Neutrophil (primary cell): ENCODE measurements at regions not wholly inside any gene's neighbourhood (a gene's known extent, or its start where the extent isn't known, plus 50 kb on each side); places are given as distances from the start of the nearest gene placed in this dataset.

ENCODE experiments used
- H3K27ac ChIP-seq: fragments of 200-600 bp; sonication (generic); 2 replicates; pipeline ENCODE4 v1.5.1; 2016; ENCODE audit warnings: mild to moderate bottlenecking, moderate library complexity
- H3K27me3 ChIP-seq: fragments of 200-600 bp; sonication (generic); 2 replicates; pipeline ENCODE4 v1.6.0; 2016; ENCODE audit warnings: mild to moderate bottlenecking
- H3K36me3 ChIP-seq: fragments of 200-600 bp; sonication (generic); 2 replicates; pipeline ENCODE4 v1.5.1; 2017
- H3K4me1 ChIP-seq, 2 experiments: fragments of 200-600 bp in 1 of 2; sonication (generic) in 1 of 2; 1 replicate in 1 of 2; 2 replicates in 1 of 2; pipeline versions ENCODE4 v1.5.1 to v1.6.1; 2013 to 2016; ENCODE audit warnings: low read depth in 1 of 2, low read length in 1 of 2, mild to moderate bottlenecking in 1 of 2, moderate library complexity in 1 of 2; ENCODE audit not compliant: control insufficient read depth in 1 of 2, insufficient read depth in 1 of 2
- H3K4me3 ChIP-seq, 2 experiments: fragments of 200-600 bp in 1 of 2; sonication (generic) in 1 of 2; 1 replicate in 1 of 2; 2 replicates in 1 of 2; pipeline ENCODE4 v1.5.1; 2013 to 2016; ENCODE audit warnings: low read depth in 1 of 2, low read length in 1 of 2, mild to moderate bottlenecking in 1 of 2, moderate library complexity in 1 of 2
- H3K9me3 ChIP-seq: fragments of 200-600 bp; sonication (generic); 2 replicates; pipeline ENCODE4 v1.5.1; 2016
- CTCF ChIP-seq: fragments of 200-600 bp; sonication (generic); IDR thresholded peaks from 2 replicates; pipeline ENCODE4 v1.5.1; 2016; ENCODE audit warnings: antibody characterized with exemption

GRCh38 chr3:83092521-83093221, 1331.2 kb upstream of the GBE1 start:
- no peak overlapping the region for H3K4me3 ChIP-seq
- H3K4me1 ChIP-seq = no peaks in the 10 kb centered on the region
- no peak for TF ChIP-seq CTCF
- no peaks in the 10 kb centered on the region for H3K36me3 ChIP-seq
- no peaks in the 10 kb centered on the region for H3K9me3 ChIP-seq
- H3K27me3 ChIP-seq = no peaks in the 10 kb centered on the region
- no peak overlapping the region for H3K27ac ChIP-seq

GRCh38 chr3:83076041-83076440, 1314.6 kb upstream of the GBE1 start:
- no peaks in the 10 kb centered on the region for H3K9me3 ChIP-seq
- no peaks in the 10 kb centered on the region for H3K27me3 ChIP-seq
- TF ChIP-seq CTCF = no peak
- H3K4me1 ChIP-seq = no peaks in the 10 kb centered on the region
- H3K36me3 ChIP-seq = no peaks in the 10 kb centered on the region
- H3K4me3 ChIP-seq = no peak overlapping the region
- no peak overlapping the region for H3K27ac ChIP-seq

GRCh38 chr3:83074485-83074884, 1313.0 kb upstream of the GBE1 start:
- no peak for TF ChIP-seq CTCF
- Histone ChIP-seq H3K9me3 (no peaks in the 10 kb centered on the region), H3K4me3 (no peak overlapping the region), H3K27ac (no peak overlapping the region), H3K4me1 (no peaks in the 10 kb centered on the region), H3K27me3 (no peaks in the 10 kb centered on the region), H3K36me3 (no peaks in the 10 kb centered on the region)

- no peak overlapping the region for H3K27ac ChIP-seq
- no peak overlapping the region for H3K4me3 ChIP-seq
- no peaks in the 10 kb centered on the region for H3K4me1 ChIP-seq
- H3K36me3 ChIP-seq = no peaks in the 10 kb centered on the region
- H3K9me3 ChIP-seq = no peaks in the 10 kb centered on the region
- TF ChIP-seq CTCF = no peak
- no peaks in the 10 kb centered on the region for H3K27me3 ChIP-seq
These were observed 1304.5 kb upstream of the GBE1 start for GRCh38 chr3:83065851-83066460.

GRCh38 chr3:83063446-83063845, 1302.0 kb upstream of the GBE1 start:
- no peaks in the 10 kb centered on the region for H3K4me1 ChIP-seq
- no peak for TF ChIP-seq CTCF
- no peak overlapping the region for H3K27ac ChIP-seq
- H3K27me3 ChIP-seq = no peaks in the 10 kb centered on the region
- no peaks in the 10 kb centered on the region for H3K36me3 ChIP-seq
- H3K9me3 ChIP-seq = no peaks in the 10 kb centered on the region
- H3K4me3 ChIP-seq = no peak overlapping the region
